Nephron progenitor cell (in vitro differentiated cells): ENCODE measurements at regions not wholly inside any gene's neighbourhood (a gene's known extent, or its start where the extent isn't known, plus 50 kb on each side); places are given as distances from the start of the nearest gene placed in this dataset.
A peak's percentile ranks its signal among the peaks of the same experiment; 100 is the strongest.

ENCODE experiments used
- DNase-seq: peaks from one replicate; pipeline ENCODE4 v3.0.0; 2021
- H3K27ac Mint-ChIP-seq: 2 replicates; pipeline ENCODE4 v1.8.0; 2021; ENCODE audit warnings: mild to moderate bottlenecking, moderate library complexity, mixed read lengths
- H3K27me3 Mint-ChIP-seq: 2 replicates; pipeline ENCODE4 v1.8.0; 2021; ENCODE audit warnings: mild to moderate bottlenecking, low read depth, mixed read lengths; ENCODE audit not compliant: poor library complexity
- H3K36me3 Mint-ChIP-seq: 2 replicates; pipeline ENCODE4 v1.8.0; 2021; ENCODE audit warnings: low read depth, mixed read lengths
- H3K4me1 Mint-ChIP-seq: 2 replicates; pipeline ENCODE4 v1.8.0; 2021; ENCODE audit warnings: mixed read lengths
- H3K4me3 Mint-ChIP-seq: 2 replicates; pipeline ENCODE4 v1.8.0; 2021; ENCODE audit warnings: mild to moderate bottlenecking, moderate library complexity, mixed read lengths
- H3K9me3 Mint-ChIP-seq: 2 replicates; pipeline ENCODE4 v1.8.0; 2021; ENCODE audit warnings: mild to moderate bottlenecking, moderate library complexity, mixed read lengths
- TF ChIP-seq, protein P1 (sequence below): fragments of 200-600 bp; sonication (generic); IDR thresholded peaks from 2 replicates; pipeline ENCODE4 v1.5.0; 2021; ENCODE audit warnings: antibody characterized with exemption

DNA sequence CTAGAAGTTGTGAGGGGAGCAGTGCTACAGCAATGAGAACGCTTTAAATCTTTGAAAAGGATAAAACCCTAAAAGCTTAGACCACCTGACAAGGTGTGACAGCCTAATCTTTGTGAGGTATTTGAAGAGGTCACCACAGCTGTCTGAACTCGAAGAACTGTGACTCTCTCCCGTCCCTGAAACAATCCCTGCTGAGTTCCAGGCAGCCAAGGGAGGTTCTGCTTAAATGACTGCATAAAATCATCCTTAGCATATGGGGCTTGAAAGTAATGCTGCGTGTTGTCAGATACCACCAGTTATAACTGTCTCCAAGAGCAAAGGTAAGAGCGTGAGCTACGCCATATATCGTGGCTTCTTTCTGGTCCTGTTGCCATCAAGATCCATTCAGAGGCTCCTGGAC, 696.3 kb downstream of the PCDH7 start:
- TF ChIP-seq, protein P1, sequence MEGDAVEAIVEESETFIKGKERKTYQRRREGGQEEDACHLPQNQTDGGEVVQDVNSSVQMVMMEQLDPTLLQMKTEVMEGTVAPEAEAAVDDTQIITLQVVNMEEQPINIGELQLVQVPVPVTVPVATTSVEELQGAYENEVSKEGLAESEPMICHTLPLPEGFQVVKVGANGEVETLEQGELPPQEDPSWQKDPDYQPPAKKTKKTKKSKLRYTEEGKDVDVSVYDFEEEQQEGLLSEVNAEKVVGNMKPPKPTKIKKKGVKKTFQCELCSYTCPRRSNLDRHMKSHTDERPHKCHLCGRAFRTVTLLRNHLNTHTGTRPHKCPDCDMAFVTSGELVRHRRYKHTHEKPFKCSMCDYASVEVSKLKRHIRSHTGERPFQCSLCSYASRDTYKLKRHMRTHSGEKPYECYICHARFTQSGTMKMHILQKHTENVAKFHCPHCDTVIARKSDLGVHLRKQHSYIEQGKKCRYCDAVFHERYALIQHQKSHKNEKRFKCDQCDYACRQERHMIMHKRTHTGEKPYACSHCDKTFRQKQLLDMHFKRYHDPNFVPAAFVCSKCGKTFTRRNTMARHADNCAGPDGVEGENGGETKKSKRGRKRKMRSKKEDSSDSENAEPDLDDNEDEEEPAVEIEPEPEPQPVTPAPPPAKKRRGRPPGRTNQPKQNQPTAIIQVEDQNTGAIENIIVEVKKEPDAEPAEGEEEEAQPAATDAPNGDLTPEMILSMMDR = no peak
- peaks cover 3% of the 10 kb centered on the region for H3K9me3 Mint-ChIP-seq
- peaks cover 32% of the 10 kb centered on the region for H3K4me1 Mint-ChIP-seq
- peak overlapping the region; percentile 9 for H3K4me3 Mint-ChIP-seq
- DNase-seq = no peak
- H3K27ac Mint-ChIP-seq = peak overlapping the region; percentile 81
- H3K36me3 Mint-ChIP-seq = no peaks in the 10 kb centered on the region
- H3K27me3 Mint-ChIP-seq = peaks cover 2% of the 10 kb centered on the region

DNA sequence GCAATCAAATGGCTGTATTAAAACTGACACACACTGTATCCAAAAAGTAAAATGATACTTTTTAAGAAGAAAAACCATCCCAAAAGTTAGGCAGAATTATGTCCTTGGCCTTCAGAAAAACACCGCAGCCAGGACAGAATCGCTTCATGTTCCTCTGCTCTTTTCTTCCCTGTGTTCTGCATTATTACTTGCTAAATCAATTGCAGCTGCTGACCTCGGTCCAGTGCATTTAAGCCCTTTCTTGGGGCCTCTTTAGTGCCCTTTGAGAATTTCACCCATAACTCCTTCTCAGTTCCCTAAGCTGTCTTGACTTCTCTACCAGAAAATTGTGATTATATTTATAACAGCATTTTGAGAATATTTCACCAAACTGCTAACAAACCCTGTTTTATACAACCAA, 696.9 kb downstream of the PCDH7 start:
- H3K36me3 Mint-ChIP-seq = no peaks in the 10 kb centered on the region
- peaks cover 2% of the 10 kb centered on the region for H3K27me3 Mint-ChIP-seq
- peak overlapping the region; percentile 81 for H3K27ac Mint-ChIP-seq

DNA sequence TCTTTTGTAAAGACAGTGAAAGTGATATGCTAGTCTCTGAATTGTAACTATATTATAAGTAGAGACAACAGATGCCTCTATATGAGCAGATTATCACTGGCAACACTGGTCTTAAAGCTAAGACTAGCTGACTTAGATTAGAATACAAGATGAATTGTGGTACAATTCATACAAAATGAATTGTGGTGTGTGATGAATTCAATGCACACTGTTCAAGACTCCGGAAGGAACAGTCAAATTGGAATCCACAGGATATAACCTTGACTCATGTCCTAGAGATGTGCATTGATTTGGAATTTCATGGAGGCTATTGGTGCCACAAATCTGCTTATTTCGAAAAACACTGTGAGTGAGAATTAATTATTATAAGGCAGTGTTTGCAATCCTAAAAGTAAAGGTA, 701.8 kb downstream of the PCDH7 start:
- TF ChIP-seq, protein P1 = no peak
- Mint-ChIP-seq H3K36me3 (no peaks in the 10 kb centered on the region), H3K27me3 (no peaks in the 10 kb centered on the region), H3K4me1 (peaks cover 10% of the 10 kb centered on the region), H3K9me3 (no peaks in the 10 kb centered on the region), H3K27ac (no peak overlapping the region), H3K4me3 (no peak overlapping the region)
- no peak for DNase-seq

More for the DNA sequence above, 696.9 kb downstream of the PCDH7 start:
- H3K4me3 Mint-ChIP-seq = no peak overlapping the region
- TF ChIP-seq, protein P1 = no peak
- H3K9me3 Mint-ChIP-seq = peaks cover 3% of the 10 kb centered on the region
- DNase-seq = peak; percentile 6
- peaks cover 32% of the 10 kb centered on the region for H3K4me1 Mint-ChIP-seq

DNA sequence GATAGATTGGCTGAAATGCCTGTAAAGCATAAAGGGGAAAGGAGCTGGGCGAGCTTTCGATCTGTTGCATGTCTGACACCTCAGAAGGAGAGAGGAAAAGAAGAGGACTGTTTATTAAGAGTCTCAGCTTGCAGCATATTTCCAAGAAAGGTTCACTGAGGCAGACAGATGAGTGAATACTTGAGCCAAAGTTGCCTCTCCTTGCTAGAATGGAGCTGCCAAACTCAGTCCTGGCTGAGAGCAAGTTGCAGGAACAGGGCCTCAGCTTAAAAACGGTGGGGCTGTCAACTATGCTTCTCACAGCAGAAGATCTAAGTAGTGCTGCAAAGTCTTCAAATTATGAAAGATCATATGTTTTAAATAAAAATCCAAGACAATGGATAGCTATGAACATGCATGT, 707.5 kb downstream of the PCDH7 start:
- Mint-ChIP-seq H3K36me3 (no peaks in the 10 kb centered on the region), H3K4me1 (no peaks in the 10 kb centered on the region), H3K27me3 (no peaks in the 10 kb centered on the region), H3K4me3 (no peak overlapping the region), H3K27ac (no peak overlapping the region), H3K9me3 (no peaks in the 10 kb centered on the region)
- DNase-seq = no peak
- TF ChIP-seq, protein P1 = no peak

DNA sequence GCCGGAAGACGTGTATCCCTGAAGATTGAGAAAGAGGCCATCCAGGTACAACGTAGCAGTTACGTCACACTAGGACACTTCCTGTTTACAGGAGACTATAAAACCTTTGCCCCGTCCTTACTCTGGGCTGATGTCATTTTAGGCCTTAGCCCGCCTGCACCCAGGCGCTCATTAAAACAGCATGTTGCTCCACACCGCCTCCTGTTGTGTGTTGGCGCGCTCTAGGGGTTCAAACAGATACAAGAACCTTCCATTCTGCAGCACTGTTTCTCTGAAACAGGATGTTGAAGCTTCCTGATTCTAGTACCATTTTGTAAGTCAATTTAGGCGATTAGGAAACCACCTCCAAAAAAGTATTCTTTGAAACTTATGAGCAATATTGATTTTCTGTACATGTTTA, 722.1 kb downstream of the PCDH7 start:
- DNase-seq = no peak
- Mint-ChIP-seq H3K4me1 (no peaks in the 10 kb centered on the region), H3K27ac (no peak overlapping the region), H3K4me3 (no peak overlapping the region), H3K9me3 (no peaks in the 10 kb centered on the region), H3K36me3 (no peaks in the 10 kb centered on the region), H3K27me3 (no peaks in the 10 kb centered on the region)
- TF ChIP-seq, protein P1 = no peak

DNA sequence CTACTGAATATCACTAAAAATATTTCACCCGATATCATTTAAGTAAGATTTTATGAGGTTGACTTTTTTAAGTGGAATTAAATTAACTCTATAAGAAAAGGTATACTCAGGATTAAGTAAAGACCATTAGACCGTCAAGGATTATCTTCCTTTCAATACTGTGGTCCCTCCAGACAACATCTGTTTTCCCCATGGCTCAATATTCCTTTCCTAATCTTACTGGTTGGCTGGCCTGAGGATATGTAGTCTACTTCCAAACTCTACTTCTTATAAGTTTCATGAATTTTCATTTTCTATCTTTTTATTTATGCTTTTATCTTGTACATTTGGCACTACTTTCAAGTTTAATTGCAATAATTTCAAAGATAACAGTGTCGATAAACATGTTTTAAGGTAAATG, 725.4 kb downstream of the PCDH7 start:
- Mint-ChIP-seq H3K4me1 (no peaks in the 10 kb centered on the region), H3K4me3 (no peak overlapping the region), H3K27me3 (no peaks in the 10 kb centered on the region), H3K27ac (no peak overlapping the region), H3K9me3 (no peaks in the 10 kb centered on the region), H3K36me3 (no peaks in the 10 kb centered on the region)
- no peak for DNase-seq
- TF ChIP-seq, protein P1 = no peak
